Erythroblast (primary cell): ENCODE measurements at regions not wholly inside any gene's neighbourhood (a gene's known extent, or its start where the extent isn't known, plus 50 kb on each side); places are given as distances from the start of the nearest gene placed in this dataset.

Source experiments
- GATA1 ChIP-seq: IDR thresholded peaks from 2 replicates; pipeline ENCODE4 v1.6.1; 2011; ENCODE audit warnings: low read depth, mild to moderate bottlenecking, control low read depth, low read length, moderate library complexity
- POLR2A ChIP-seq: IDR thresholded peaks from 2 replicates; pipeline ENCODE4 v1.6.1; 2011; ENCODE audit warnings: mild to moderate bottlenecking, low read length

GRCh38 chr6:53731866-53732636 lies 62.8 kb upstream of the LRRC1 start:
- TF ChIP-seq POLR2A (no peak), GATA1 (no peak)
